GM12878 (cell line): ENCODE measurements at regions not wholly inside any gene's neighbourhood (a gene's known extent, or its start where the extent isn't known, plus 50 kb on each side); places are given as distances from the start of the nearest gene placed in this dataset.

Experiments
- ATAC-seq: fragments of 200-7000 bp; cut with Tn5 transposase; 3 replicates; pipeline ENCODE4 v1.9.1; 2020; ENCODE audit warnings: mild to moderate bottlenecking, moderate library complexity
- BruUV-seq: library from RNA; stranded (reverse); fragments of 400-500 nt; replicated peaks from 2 replicates; lab custom pipeline; 2021; lab: Mats Ljungman, UMichigan
- CTCF ChIA-PET: fragments of 300-600 bp; sonication (Branson Sonifier 250); formaldehyde crosslinking; extraction: SDS; loops from one replicate; lab custom pipeline; 2021; ENCODE audit warnings: inconsistent platforms; lab: Yijun Ruan, JAX
- POLR2A ChIA-PET: fragments of 350-600 bp; formaldehyde crosslinking; extraction: SDS; loops from one replicate; lab custom pipeline; 2021; ENCODE audit warnings: inconsistent platforms; lab: Charles Lee
- RAD21 ChIA-PET: fragments of 300-600 bp; sonication (Branson Sonifier 250); formaldehyde crosslinking; loops from one replicate; lab custom pipeline; 2023; ENCODE audit warnings: antibody characterized with exemption; ENCODE audit not compliant: unreplicated experiment; lab: Charles Lee
- SMC1A ChIA-PET: fragments of 300-600 bp; sonication (Branson Sonifier 250); formaldehyde crosslinking; loops from one replicate; lab custom pipeline; 2023; ENCODE audit not compliant: unreplicated experiment, uncharacterized antibody; lab: Charles Lee
- DNase-seq: peaks from one replicate; pipeline ENCODE4 v3.0.0-alpha.2; 2011; ENCODE audit warnings: low read depth, low spot score
- FAIRE-seq: peaks from 3 replicates; lab custom pipeline; 2011; peaks lifted over from hg19 to GRCh38; lab: Jason Lieb, UNC
- H2AFZ ChIP-seq: 2 replicates; pipeline ENCODE4 v1.6.0; 2011; ENCODE audit warnings: low read depth, low read length, control low read depth; ENCODE audit not compliant: control insufficient read depth
- H3K27ac ChIP-seq: 2 replicates; pipeline ENCODE4 v1.5.1; 2011; ENCODE audit warnings: control low read depth; ENCODE audit not compliant: control insufficient read depth, insufficient read depth
- H3K27me3 ChIP-seq, 2 experiments: replicated peaks in 1 of 2; 2 replicates each; pipeline versions ENCODE4 v1.6.0 to v1.6.1; 2011; ENCODE audit warnings: low read length in 1 of 2; ENCODE audit not compliant: control insufficient read depth in 2 of 2, insufficient read depth in 2 of 2
- H3K36me3 ChIP-seq, 2 experiments: 2 replicates each; pipeline ENCODE4 v1.5.1; 2011; ENCODE audit warnings: low read length in 1 of 2; ENCODE audit not compliant: control insufficient read depth in 2 of 2, insufficient read depth in 2 of 2
- H3K4me1 ChIP-seq: 2 replicates; pipeline ENCODE4 v1.6.1; 2011; ENCODE audit warnings: mild to moderate bottlenecking, low read length, moderate library complexity, mixed read lengths; ENCODE audit not compliant: control insufficient read depth, insufficient read depth
- H3K4me2 ChIP-seq: 2 replicates; pipeline ENCODE4 v1.6.0; 2011; ENCODE audit warnings: control low read depth; ENCODE audit not compliant: control insufficient read depth, insufficient read depth
- H3K4me3 ChIP-seq: fragments of 200-600 bp; sonication (generic); 2 replicates; pipeline ENCODE4 v1.5.1; 2016
- H3K79me2 ChIP-seq: 2 replicates; pipeline ENCODE4 v1.6.0; 2011; ENCODE audit warnings: low read length; ENCODE audit not compliant: control insufficient read depth, insufficient read depth
- H3K9ac ChIP-seq: 2 replicates; pipeline ENCODE4 v1.8.0; 2011; ENCODE audit warnings: low read length, control low read depth, mixed read lengths; ENCODE audit not compliant: control insufficient read depth, insufficient read depth
- H3K9me3 ChIP-seq: replicated peaks from 3 replicates; pipeline ENCODE4 v1.5.1; 2011; ENCODE audit warnings: mild to moderate bottlenecking, low read length; ENCODE audit not compliant: control insufficient read depth, insufficient read depth
- H4K20me1 ChIP-seq: 2 replicates; pipeline ENCODE4 v1.6.0; 2011; ENCODE audit not compliant: control insufficient read depth, insufficient read depth
- IKZF1 ChIP-seq: fragments of 450-650 bp; conservative IDR thresholded peaks from 2 replicates; pipeline ENCODE4 v1.6.1; 2017; ENCODE audit warnings: antibody characterized with exemption, mild to moderate bottlenecking
- IRF4 ChIP-seq: IDR thresholded peaks from 2 replicates; pipeline ENCODE4 v1.6.1; 2011; ENCODE audit warnings: low read depth, low read length
- MEF2A ChIP-seq: IDR thresholded peaks from 2 replicates; pipeline ENCODE4 v1.6.1; 2011; ENCODE audit warnings: low read depth, mild to moderate bottlenecking, low read length, moderate library complexity; ENCODE audit not compliant: insufficient read depth
- MYB ChIP-seq: fragments of 150-350 bp; IDR thresholded peaks from 2 replicates; pipeline ENCODE4 v1.6.1; 2014; ENCODE audit warnings: mild to moderate bottlenecking, low read depth, low read length, borderline replicate concordance
- NFYB ChIP-seq: IDR thresholded peaks from 2 replicates; pipeline ENCODE4 v1.6.1; 2011; ENCODE audit warnings: low read depth, mild to moderate bottlenecking, low read length, improper control_type of control experiment, moderate library complexity; ENCODE audit not compliant: insufficient read depth
- SP1 ChIP-seq: IDR thresholded peaks from one replicate; pipeline ENCODE4 v1.6.1; 2011; ENCODE audit warnings: low read depth, low read length
- USF1 ChIP-seq: IDR thresholded peaks from 2 replicates; pipeline ENCODE4 v1.6.1; 2011; ENCODE audit warnings: borderline replicate concordance, low read depth, mild to moderate bottlenecking, moderate library complexity, mixed read lengths, low read length; ENCODE audit not compliant: insufficient read depth; ENCODE audit errors: extremely low read length
- ZNF384 ChIP-seq: IDR thresholded peaks from 2 replicates; pipeline ENCODE4 v1.6.1; 2012; ENCODE audit warnings: low read depth, mild to moderate bottlenecking, low read length, improper control_type of control experiment, borderline replicate concordance
- ZSCAN29 ChIP-seq: fragments of 450-650 bp; IDR thresholded peaks from 2 replicates; pipeline ENCODE4 v1.6.1; 2017; ENCODE audit warnings: mild to moderate bottlenecking, moderate library complexity
- in situ Hi-C: fragments of 300-500 bp; cut with MboI; formaldehyde crosslinking; loops from 9 replicates; pipeline ENCODE4 v1.14.3; 2018; ENCODE audit warnings: mixed read lengths
- intact Hi-C: fragments of 100-400 bp; cut with micrococcal nuclease; formaldehyde crosslinking; loops from one replicate; pipeline ENCODE4 v1.14.2; 2022; ENCODE audit not compliant: unreplicated experiment
- TF ChIP-seq, protein P1 (sequence below): IDR thresholded peaks from 2 replicates; pipeline ENCODE4 v1.6.1; 2012; ENCODE audit warnings: low read depth, low read length, improper control_type of control experiment
- TF ChIP-seq, protein P2 (sequence below): IDR thresholded peaks from 2 replicates; pipeline ENCODE4 v1.6.1; 2011; ENCODE audit warnings: mild to moderate bottlenecking, low read depth, low read length, moderate library complexity; ENCODE audit not compliant: insufficient replicate concordance

DNA sequence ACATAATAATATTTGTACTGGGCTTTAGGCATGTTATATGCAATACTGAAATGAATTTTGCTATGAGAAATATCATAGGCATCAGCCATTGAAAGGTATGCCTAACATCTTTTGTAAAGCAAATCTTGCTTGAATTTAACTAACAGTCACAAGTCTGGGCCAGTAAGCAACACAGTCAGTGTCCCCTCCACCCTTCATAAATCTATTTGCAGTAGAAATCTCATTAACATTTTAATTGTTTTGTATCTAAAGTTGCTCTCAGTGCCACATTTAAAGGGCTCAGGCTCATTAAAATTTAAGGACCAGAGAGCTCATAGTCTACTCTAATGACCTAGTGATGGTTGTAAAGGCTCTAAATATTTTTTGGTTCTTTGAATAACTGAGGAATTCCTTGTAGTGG, 167.2 kb upstream of the GOLIM4 start:
- DNase-seq = no peak
- POLR2A ChIA-PET = no interaction called here
- intact Hi-C loops (no loop called here), in situ Hi-C loops (no loop called here)
- CTCF ChIA-PET = no interaction called here
- RAD21 ChIA-PET = no interaction called here
- no peak for ATAC-seq
- Histone ChIP-seq H3K4me2 (no peak overlapping the region), H2AFZ (no peak overlapping the region), H4K20me1 (no peaks in the 10 kb centered on the region), H3K9me3 (no peaks in the 10 kb centered on the region), H3K9ac (no peak overlapping the region), H3K27ac (no peak overlapping the region), H3K79me2 (no peaks in the 10 kb centered on the region), H3K36me3 (no peaks in the 10 kb centered on the region), H3K4me1 (no peaks in the 10 kb centered on the region), H3K4me3 (no peak overlapping the region), H3K27me3 (no peaks in the 10 kb centered on the region)
- no TSS peak for BruUV-seq
- no peak for FAIRE-seq
- SMC1A ChIA-PET = interaction anchor here (1.4 kb wide), 1 partner anchor 11 kb away, joined by 4 read pairs; no protein-coding TSS in a partner anchor
- TF ChIP-seq USF1 (no peak), MEF2A (no peak), NFYB (no peak), IRF4 (no peak), ZNF384 (no peak), IKZF1 (no peak), ZSCAN29 (no peak), MYB (no peak), SP1 (no peak)
- TF ChIP-seq, protein P1, sequence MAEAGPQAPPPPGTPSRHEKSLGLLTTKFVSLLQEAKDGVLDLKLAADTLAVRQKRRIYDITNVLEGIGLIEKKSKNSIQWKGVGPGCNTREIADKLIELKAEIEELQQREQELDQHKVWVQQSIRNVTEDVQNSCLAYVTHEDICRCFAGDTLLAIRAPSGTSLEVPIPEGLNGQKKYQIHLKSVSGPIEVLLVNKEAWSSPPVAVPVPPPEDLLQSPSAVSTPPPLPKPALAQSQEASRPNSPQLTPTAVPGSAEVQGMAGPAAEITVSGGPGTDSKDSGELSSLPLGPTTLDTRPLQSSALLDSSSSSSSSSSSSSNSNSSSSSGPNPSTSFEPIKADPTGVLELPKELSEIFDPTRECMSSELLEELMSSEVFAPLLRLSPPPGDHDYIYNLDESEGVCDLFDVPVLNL = no peak
- TF ChIP-seq, protein P2, sequence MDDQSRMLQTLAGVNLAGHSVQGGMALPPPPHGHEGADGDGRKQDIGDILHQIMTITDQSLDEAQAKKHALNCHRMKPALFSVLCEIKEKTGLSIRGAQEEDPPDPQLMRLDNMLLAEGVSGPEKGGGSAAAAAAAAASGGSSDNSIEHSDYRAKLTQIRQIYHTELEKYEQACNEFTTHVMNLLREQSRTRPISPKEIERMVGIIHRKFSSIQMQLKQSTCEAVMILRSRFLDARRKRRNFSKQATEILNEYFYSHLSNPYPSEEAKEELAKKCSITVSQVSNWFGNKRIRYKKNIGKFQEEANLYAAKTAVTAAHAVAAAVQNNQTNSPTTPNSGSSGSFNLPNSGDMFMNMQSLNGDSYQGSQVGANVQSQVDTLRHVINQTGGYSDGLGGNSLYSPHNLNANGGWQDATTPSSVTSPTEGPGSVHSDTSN = no peak
